Stimulated activated naive B cell treated with anti-CD40 and anti-IgM and Interleukin-4, amounts not matched to agents 10 μg/mL and 1 μg/mL and 100 μg/mL, for 72 hours (primary cell): ENCODE measurements at regions not wholly inside any gene's neighbourhood (a gene's known extent, or its start where the extent isn't known, plus 50 kb on each side); places are given as distances from the start of the nearest gene placed in this dataset.
"Not testable (repeated sequence)": the region's sequence is repeated elsewhere in the genome, so short reads cannot be mapped to it uniquely, and the experiment has no call there.

Experiments used
- ATAC-seq, 2 donors: fragments of 150-1000 bp; cut with Tn5 transposase; replicated peaks; 2 replicates each; pipeline ENCODE4 v1.10.0; 2021; ENCODE audit warnings: moderate library complexity in 1 of 2
- DNase-seq: peaks from one replicate; pipeline ENCODE4 v3.0.0; 2021
- H3K27ac Mint-ChIP-seq: one replicate; pipeline ENCODE4 v1.8.0; 2022; ENCODE audit warnings: mild to moderate bottlenecking, mixed read lengths
- H3K27me3 Mint-ChIP-seq, 2 donors: one replicate each; pipeline ENCODE4 v1.8.0; 2022; ENCODE audit warnings: mixed read lengths in 2 of 2
- H3K36me3 Mint-ChIP-seq, 2 donors: one replicate each; pipeline ENCODE4 v1.8.0; 2022; ENCODE audit warnings: mixed read lengths in 2 of 2, mild to moderate bottlenecking in 1 of 2
- H3K4me1 Mint-ChIP-seq, 2 donors: one replicate each; pipeline ENCODE4 v1.8.0; 2022; ENCODE audit warnings: mixed read lengths in 2 of 2, mild to moderate bottlenecking in 1 of 2
- H3K4me3 Mint-ChIP-seq, 2 donors: one replicate each; pipeline ENCODE4 v1.8.0; 2022; ENCODE audit warnings: mild to moderate bottlenecking in 2 of 2, mixed read lengths in 2 of 2, moderate library complexity in 1 of 2
- H3K9me3 Mint-ChIP-seq, 2 donors: one replicate each; pipeline ENCODE4 v1.8.0; 2022; ENCODE audit warnings: mixed read lengths in 2 of 2, mild to moderate bottlenecking in 1 of 2

DNA sequence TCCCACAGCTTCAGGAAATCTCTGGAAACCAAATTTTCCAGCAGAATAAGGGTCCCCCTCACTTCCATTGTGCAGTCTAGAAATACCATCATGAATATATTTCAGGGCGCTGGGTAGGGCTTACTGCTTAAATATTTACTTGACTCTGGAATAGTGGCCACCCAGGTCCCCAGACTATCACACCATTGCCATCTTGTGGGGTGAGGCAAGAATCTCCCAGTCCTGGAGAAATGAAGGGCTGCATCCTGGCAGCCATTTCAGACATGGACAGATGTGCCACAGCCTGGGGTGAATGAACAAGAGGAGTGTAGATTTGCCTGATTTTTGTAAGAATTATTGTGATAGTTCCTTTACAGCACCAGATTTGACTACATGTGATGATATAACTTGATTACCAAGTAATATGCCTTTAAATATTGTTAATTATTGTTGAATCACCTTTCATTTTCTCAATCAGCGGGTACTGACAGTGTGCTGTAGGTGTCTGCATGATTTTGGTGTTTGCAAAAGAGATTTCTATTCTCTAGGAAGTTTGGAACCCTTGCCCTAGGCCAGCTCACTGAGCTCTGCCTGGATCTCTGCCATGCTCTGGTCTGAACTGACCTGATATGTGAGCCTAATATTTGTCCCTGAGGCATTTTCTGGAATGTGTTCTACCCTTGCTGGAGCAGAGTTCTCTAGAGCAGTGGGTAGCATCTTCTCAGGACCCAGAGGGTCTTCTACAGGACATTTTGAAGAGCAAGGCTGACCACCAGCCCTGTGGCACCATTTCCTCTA is 183.4 kb downstream of the KIT start:
- no peak overlapping the region for H3K4me3 Mint-ChIP-seq
- DNase-seq (no peak), ATAC-seq (peak; percentile 49 to 54)
- no peak overlapping the region for H3K27ac Mint-ChIP-seq
- H3K27me3 Mint-ChIP-seq = no peaks in the 10 kb centered on the region
- H3K4me1 Mint-ChIP-seq = no peaks in the 10 kb centered on the region
- H3K9me3 Mint-ChIP-seq = no peaks in the 10 kb centered on the region
- H3K36me3 Mint-ChIP-seq = no peaks in the 10 kb centered on the region

GRCh38 chr4:54840430-54840829 is 182.7 kb downstream of the KIT start:
- Mint-ChIP-seq H3K4me1 (no peaks in the 10 kb centered on the region), H3K27me3 (no peaks in the 10 kb centered on the region)
- peak in 1 of 2 donors; percentile 44 for ATAC-seq

GRCh38 chr4:54838301-54838700 is 180.5 kb downstream of the KIT start:
- H3K4me3 Mint-ChIP-seq = no peak overlapping the region
- no peaks in the 10 kb centered on the region for H3K9me3 Mint-ChIP-seq
- no peaks in the 10 kb centered on the region for H3K36me3 Mint-ChIP-seq
- H3K27me3 Mint-ChIP-seq = no peaks in the 10 kb centered on the region
- H3K4me1 Mint-ChIP-seq = no peaks in the 10 kb centered on the region
- DNase-seq (no peak), ATAC-seq (no peak)
- no peak overlapping the region for H3K27ac Mint-ChIP-seq

More at GRCh38 chr4:54840430-54840829, 182.7 kb downstream of the KIT start:
- peak overlapping the region; percentile 42 for H3K27ac Mint-ChIP-seq
- H3K9me3 Mint-ChIP-seq = no peaks in the 10 kb centered on the region
- H3K36me3 Mint-ChIP-seq = no peaks in the 10 kb centered on the region
- no peak overlapping the region for H3K4me3 Mint-ChIP-seq
- DNase-seq = no peak

DNA sequence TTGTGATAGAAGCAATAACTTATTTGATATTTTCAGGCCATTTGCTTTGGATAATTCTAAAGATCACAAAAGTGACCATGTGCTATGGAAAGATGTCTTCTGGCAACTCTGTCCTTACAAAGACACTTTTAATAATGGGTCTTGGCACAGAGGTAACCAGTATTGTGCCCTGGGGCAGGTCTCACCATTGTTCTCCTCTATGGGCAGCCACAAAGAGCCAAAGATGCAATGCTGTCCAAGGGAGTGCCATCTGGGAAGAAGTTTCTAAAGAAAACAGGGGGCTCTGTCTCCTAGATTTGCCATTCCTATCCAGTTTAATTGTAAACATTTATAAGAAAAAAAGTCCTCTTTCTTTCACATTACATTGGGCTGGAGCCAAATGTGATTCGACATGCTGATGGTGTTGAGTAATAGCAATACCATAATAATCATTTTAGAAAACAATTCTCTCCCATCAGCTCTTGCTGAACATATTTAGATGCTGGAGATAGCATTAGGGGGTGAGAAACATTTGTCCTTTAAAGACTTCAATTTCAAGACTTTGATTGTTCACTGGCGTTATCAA is 179.9 kb downstream of the KIT start:
- H3K9me3 Mint-ChIP-seq = no peaks in the 10 kb centered on the region

DNA sequence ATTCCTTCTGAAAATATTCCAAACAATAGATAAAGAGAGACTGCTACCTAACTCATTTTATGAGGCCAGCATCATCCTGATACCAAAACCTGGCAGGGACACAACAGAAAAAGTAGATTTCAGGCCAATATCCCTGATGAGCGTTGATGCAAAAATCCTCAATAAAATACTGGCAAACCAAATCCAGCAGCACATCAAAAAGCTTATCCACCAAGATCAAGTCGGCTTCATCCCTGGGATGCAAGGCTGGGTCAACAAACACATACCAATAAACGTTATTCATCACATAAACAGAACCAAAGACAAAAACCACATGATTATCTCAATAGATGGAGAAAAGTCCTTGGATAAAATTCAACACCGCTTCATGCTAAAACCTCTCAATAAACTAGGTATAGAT is 170.6 kb downstream of the KIT start:
- not testable (repeated sequence) for H3K36me3 Mint-ChIP-seq

More for the DNA sequence above, 179.9 kb downstream of the KIT start:
- no peak for ATAC-seq
- H3K36me3 Mint-ChIP-seq = no peaks in the 10 kb centered on the region
- no peak overlapping the region for H3K4me3 Mint-ChIP-seq
- no peaks in the 10 kb centered on the region for H3K4me1 Mint-ChIP-seq
- H3K27ac Mint-ChIP-seq = no peak overlapping the region
- DNase-seq = no peak
- H3K27me3 Mint-ChIP-seq = no peaks in the 10 kb centered on the region

DNA sequence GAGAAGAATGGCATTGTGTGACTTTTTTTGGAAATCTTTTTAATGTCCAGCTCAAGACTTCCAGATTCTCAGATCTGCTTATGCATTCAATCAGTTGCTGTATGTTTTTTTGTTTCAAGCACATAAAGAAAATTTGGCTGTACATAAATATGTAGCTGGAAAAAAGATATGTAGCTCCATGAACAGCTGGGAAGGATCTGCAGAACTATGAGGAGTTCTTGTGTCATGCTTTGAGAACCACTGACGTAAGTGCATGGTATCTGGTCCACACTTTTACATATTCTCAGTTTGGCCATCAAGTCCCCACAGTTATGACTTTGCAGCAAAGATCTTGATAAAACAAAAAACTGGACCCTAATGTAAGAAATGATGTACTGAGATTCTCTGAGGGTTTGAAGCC is 165.9 kb downstream of the KIT start:
- Mint-ChIP-seq H3K36me3 (no peaks in the 10 kb centered on the region), H3K4me1 (peaks cover 2 to 11% of the 10 kb centered on the region in 2 donors), H3K9me3 (peaks cover 4 to 9% of the 10 kb centered on the region in 2 donors), H3K27ac (no peak overlapping the region), H3K27me3 (peaks cover 0 to 21% of the 10 kb centered on the region in 2 donors), H3K4me3 (no peak overlapping the region)
- no peak for ATAC-seq
- DNase-seq = no peak

More for the DNA sequence above, 170.6 kb downstream of the KIT start:
- Mint-ChIP-seq H3K27me3 (peaks cover 0 to 21% of the 10 kb centered on the region in 2 donors), H3K9me3 (peaks cover 9 to 24% of the 10 kb centered on the region in 2 donors)
- not testable (repeated sequence) for H3K27ac Mint-ChIP-seq, H3K4me1 Mint-ChIP-seq, ATAC-seq, H3K4me3 Mint-ChIP-seq, DNase-seq

GRCh38 chr4:54819034-54819433 is 161.3 kb downstream of the KIT start:
- ATAC-seq (no peak), DNase-seq (no peak)
- H3K4me3 Mint-ChIP-seq = no peak overlapping the region
- H3K27ac Mint-ChIP-seq = no peak overlapping the region
- H3K27me3 Mint-ChIP-seq = no peaks in the 10 kb centered on the region
- H3K4me1 Mint-ChIP-seq = peaks cover 2 to 16% of the 10 kb centered on the region in 2 donors
- no peaks in the 10 kb centered on the region for H3K9me3 Mint-ChIP-seq
- no peaks in the 10 kb centered on the region for H3K36me3 Mint-ChIP-seq

- Mint-ChIP-seq H3K27ac (no peak overlapping the region), H3K4me3 (no peak overlapping the region), H3K27me3 (no peaks in the 10 kb centered on the region), H3K9me3 (no peaks in the 10 kb centered on the region), H3K4me1 (peaks cover 2 to 16% of the 10 kb centered on the region in 2 donors), H3K36me3 (no peaks in the 10 kb centered on the region)
- DNase-seq = no peak
- no peak for ATAC-seq
These were observed 160.7 kb downstream of the KIT start for GRCh38 chr4:54818481-54818880.

DNA sequence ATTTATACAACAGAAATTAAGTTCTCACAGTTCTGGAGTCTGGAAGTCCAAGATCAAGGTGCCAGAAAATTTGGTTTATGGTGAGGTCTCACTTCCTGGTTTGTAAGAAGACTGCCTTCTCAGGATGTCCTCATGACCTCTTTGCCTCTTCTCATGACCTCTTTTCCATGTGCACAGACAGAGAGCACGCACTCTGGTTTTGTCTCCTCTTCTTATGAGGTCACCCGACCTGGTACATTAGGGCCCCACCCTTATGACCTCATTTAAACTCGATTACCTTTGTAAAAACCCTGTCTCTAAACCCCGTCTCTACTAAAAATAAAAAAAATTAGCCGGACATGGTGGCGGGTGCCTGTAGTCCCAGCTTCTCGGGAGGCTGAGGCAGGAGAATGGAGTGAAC is 155.9 kb downstream of the KIT start:
- H3K27me3 Mint-ChIP-seq = no peaks in the 10 kb centered on the region
- no peak overlapping the region for H3K27ac Mint-ChIP-seq
- H3K4me1 Mint-ChIP-seq = peaks cover 0 to 5% of the 10 kb centered on the region in 2 donors
- peaks cover 0 to 6% of the 10 kb centered on the region in 2 donors for H3K9me3 Mint-ChIP-seq
- DNase-seq = no peak
- H3K36me3 Mint-ChIP-seq = no peaks in the 10 kb centered on the region
- no peak overlapping the region for H3K4me3 Mint-ChIP-seq
- no peak for ATAC-seq

- H3K36me3 Mint-ChIP-seq = peaks cover 0 to 2% of the 10 kb centered on the region in 2 donors
- peaks cover 6 to 7% of the 10 kb centered on the region in 2 donors for H3K9me3 Mint-ChIP-seq
- H3K4me3 Mint-ChIP-seq = no peak overlapping the region
- no peak overlapping the region for H3K27ac Mint-ChIP-seq
- H3K27me3 Mint-ChIP-seq = peaks cover 4 to 6% of the 10 kb centered on the region in 2 donors
- ATAC-seq (no peak), DNase-seq (no peak)
- peaks cover 0 to 6% of the 10 kb centered on the region in 2 donors for H3K4me1 Mint-ChIP-seq
These were observed 148.6 kb downstream of the KIT start for GRCh38 chr4:54806351-54806750.

- H3K4me3 Mint-ChIP-seq = no peak overlapping the region
- no peak overlapping the region for H3K27ac Mint-ChIP-seq
- H3K9me3 Mint-ChIP-seq = peaks cover 5 to 6% of the 10 kb centered on the region in 2 donors
- no peak for ATAC-seq
- peaks cover 7 to 12% of the 10 kb centered on the region in 2 donors for H3K27me3 Mint-ChIP-seq
- H3K4me1 Mint-ChIP-seq = peaks cover 0 to 8% of the 10 kb centered on the region in 2 donors
- H3K36me3 Mint-ChIP-seq = peaks cover 0 to 2% of the 10 kb centered on the region in 2 donors
- DNase-seq = no peak
These were observed 144.6 kb downstream of the KIT start for GRCh38 chr4:54802336-54802735.

GRCh38 chr4:54800831-54801530 is 143.2 kb downstream of the KIT start:
- H3K27me3 Mint-ChIP-seq = peaks cover 7 to 12% of the 10 kb centered on the region in 2 donors
- ATAC-seq (peak; percentile 78 to 82), DNase-seq (no peak)
- H3K4me3 Mint-ChIP-seq = no peak overlapping the region
- peaks cover 0 to 8% of the 10 kb centered on the region in 2 donors for H3K4me1 Mint-ChIP-seq
- peaks cover 0 to 1% of the 10 kb centered on the region in 2 donors for H3K9me3 Mint-ChIP-seq
- H3K36me3 Mint-ChIP-seq = no peaks in the 10 kb centered on the region
- H3K27ac Mint-ChIP-seq = no peak overlapping the region

DNA sequence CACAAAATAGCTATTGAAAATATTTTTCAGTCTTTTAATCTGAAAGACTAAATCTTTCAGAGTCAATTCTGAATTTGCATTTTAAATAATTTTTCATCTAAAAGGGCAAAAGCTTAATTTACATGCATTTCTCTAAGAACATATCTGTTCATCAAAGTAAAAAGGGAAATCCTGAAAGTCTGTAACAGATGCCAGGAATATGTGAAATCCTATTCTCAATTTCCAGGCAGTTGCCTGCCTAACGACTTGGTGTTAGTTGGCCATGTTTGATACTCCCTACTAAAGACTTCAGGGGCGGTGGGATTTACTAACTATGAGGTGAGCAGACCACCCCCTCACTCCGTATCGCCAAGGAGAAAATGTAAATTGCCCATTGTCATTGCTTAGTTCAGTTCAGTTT is 136.8 kb downstream of the KIT start:
- Mint-ChIP-seq H3K4me3 (no peak overlapping the region), H3K27me3 (peaks cover 14 to 24% of the 10 kb centered on the region in 2 donors), H3K4me1 (no peaks in the 10 kb centered on the region), H3K36me3 (no peaks in the 10 kb centered on the region), H3K27ac (no peak overlapping the region), H3K9me3 (peaks cover 0 to 2% of the 10 kb centered on the region in 2 donors)
- ATAC-seq (no peak), DNase-seq (no peak)

DNA sequence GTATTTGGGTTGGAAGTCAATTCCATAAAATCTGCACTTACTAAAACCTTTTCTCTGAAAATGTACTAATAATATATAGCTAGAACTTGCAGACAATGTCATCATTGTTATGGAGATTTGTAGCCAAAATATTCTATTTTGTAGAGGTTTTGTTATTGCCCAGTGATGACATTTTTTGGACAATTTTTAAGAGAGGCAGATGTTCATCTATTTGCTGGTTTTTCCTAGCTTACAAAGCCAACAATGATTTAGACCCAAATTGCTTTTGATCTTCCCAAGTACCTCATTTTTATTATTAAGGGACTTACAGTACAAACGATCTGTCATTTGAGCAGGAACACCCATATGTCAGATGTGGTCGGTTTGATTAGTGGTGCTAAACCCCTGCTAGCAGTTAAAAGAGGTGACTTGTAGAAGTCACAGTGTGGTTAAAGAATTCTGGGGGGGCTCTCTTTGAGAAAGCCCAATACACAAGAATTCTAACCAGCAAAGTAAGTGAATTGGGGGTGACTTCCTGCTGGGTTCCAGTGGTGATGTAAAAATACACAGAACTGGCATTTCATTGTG is 136.2 kb downstream of the KIT start:
- no peak overlapping the region for H3K4me3 Mint-ChIP-seq
- no peak for ATAC-seq

More for the DNA sequence above, 136.2 kb downstream of the KIT start:
- no peak for DNase-seq
- Mint-ChIP-seq H3K36me3 (no peaks in the 10 kb centered on the region), H3K9me3 (peaks cover 0 to 2% of the 10 kb centered on the region in 2 donors), H3K27me3 (peaks cover 12 to 30% of the 10 kb centered on the region in 2 donors), H3K27ac (no peak overlapping the region), H3K4me1 (no peaks in the 10 kb centered on the region)
